Stimulated activated CD4-positive, alpha-beta T cell treated with anti-CD3 and anti-CD28 coated beads, Interleukin-4, amount 100 ng/mL, for 48 hours (primary cell): ENCODE measurements at regions not wholly inside any gene's neighbourhood (a gene's known extent, or its start where the extent isn't known, plus 50 kb on each side); places are given as distances from the start of the nearest gene placed in this dataset.
A peak's percentile ranks its signal among the peaks of the same experiment; 100 is the strongest.
"Not testable (repeated sequence)": the region's sequence is repeated elsewhere in the genome, so short reads cannot be mapped to it uniquely, and the experiment has no call there.

Source experiments
- DNase-seq, 2 donors: peaks; one replicate each; pipeline ENCODE4 v3.0.0-alpha.2; 2020; ENCODE audit warnings: low read depth in 2 of 2

GRCh38 chr14:105857220-105857825 lies 330.9 kb downstream of the TMEM121 start:
- DNase-seq: no peak

- no peak for DNase-seq
These were observed 331.7 kb downstream of the TMEM121 start for GRCh38 chr14:105857826-105858675.

- DNase-seq: no peak
These were observed 332.3 kb downstream of the TMEM121 start for GRCh38 chr14:105858676-105859025.

GRCh38 chr14:105859073-105859716 lies 332.8 kb downstream of the TMEM121 start:
- not testable (repeated sequence) for DNase-seq

- DNase-seq: no peak
These were observed 333.6 kb downstream of the TMEM121 start for GRCh38 chr14:105859717-105860614.

- no peak for DNase-seq
These were observed 334.5 kb downstream of the TMEM121 start for GRCh38 chr14:105860615-105861580.

GRCh38 chr14:105861985-105862465 lies 335.6 kb downstream of the TMEM121 start:
- peak in 1 of 2 donors; percentile 17 for DNase-seq

GRCh38 chr14:105862581-105863239 lies 336.3 kb downstream of the TMEM121 start:
- DNase-seq: no peak

GRCh38 chr14:105863296-105864108 lies 337.1 kb downstream of the TMEM121 start:
- no peak for DNase-seq

GRCh38 chr14:105864116-105864515 lies 337.7 kb downstream of the TMEM121 start:
- no peak for DNase-seq

- no peak for DNase-seq
These were observed 338.4 kb downstream of the TMEM121 start for GRCh38 chr14:105864651-105865265.

GRCh38 chr14:105865266-105865903 lies 339.0 kb downstream of the TMEM121 start:
- DNase-seq: no peak

- no peak for DNase-seq
These were observed 339.8 kb downstream of the TMEM121 start for GRCh38 chr14:105865904-105866840.

GRCh38 chr14:105866841-105867321 lies 340.5 kb downstream of the TMEM121 start:
- no peak for DNase-seq

- no peak for DNase-seq
These were observed 341.7 kb downstream of the TMEM121 start for GRCh38 chr14:105867961-105868599.

- DNase-seq: no peak
These were observed 345.2 kb downstream of the TMEM121 start for GRCh38 chr14:105871590-105871989.
